Iris pigment epithelial cell (primary cell): ENCODE measurements at regions not wholly inside any gene's neighbourhood (a gene's known extent, or its start where the extent isn't known, plus 50 kb on each side); places are given as distances from the start of the nearest gene placed in this dataset.
"Not testable (repeated sequence)": the region's sequence is repeated elsewhere in the genome, so short reads cannot be mapped to it uniquely, and the experiment has no call there.

Experiments used
- DNase-seq: peaks from one replicate; pipeline ENCODE4 v3.0.0-alpha.2; 2011; ENCODE audit warnings: low read depth

DNA sequence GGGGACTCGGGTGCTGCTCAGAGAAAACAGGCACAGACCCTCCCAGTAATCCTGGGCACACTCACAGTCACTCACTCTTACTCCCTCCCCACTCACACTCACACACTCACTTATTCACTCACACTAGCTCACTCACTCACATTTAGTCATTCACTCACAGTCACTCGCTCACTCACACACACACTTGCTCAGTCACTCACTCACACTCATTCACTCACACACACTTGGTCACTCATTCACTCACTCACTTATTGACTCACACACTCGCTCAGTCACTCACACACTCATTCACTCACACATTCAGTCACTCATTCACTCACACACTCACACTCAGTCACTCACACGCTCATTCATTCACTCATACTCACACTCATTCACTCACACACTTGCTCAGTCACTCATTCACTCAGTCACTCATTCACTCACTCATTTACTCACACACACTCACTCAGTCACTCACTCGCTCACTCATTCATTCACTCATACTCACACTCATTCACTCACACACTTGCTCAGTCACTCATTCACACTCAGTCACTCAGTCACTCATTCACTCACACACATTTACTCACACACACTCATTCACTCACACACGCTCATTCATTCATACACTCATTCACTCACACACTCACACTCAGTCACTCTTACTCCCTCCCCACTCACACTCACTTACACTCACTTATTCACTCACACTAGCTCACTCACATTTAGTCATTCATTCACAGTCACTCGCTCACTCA is 164.2 kb upstream of the C1orf174 start:
- DNase-seq: no peak

GRCh38 chr1:4066860-4067599 is 167.0 kb upstream of the C1orf174 start:
- DNase-seq: no peak

GRCh38 chr1:4068076-4068475 is 168.0 kb upstream of the C1orf174 start:
- DNase-seq: no peak

GRCh38 chr1:4071653-4072052 is 171.6 kb upstream of the C1orf174 start:
- DNase-seq: no peak

GRCh38 chr1:4072481-4073153 is 172.5 kb upstream of the C1orf174 start:
- DNase-seq: no peak

DNA sequence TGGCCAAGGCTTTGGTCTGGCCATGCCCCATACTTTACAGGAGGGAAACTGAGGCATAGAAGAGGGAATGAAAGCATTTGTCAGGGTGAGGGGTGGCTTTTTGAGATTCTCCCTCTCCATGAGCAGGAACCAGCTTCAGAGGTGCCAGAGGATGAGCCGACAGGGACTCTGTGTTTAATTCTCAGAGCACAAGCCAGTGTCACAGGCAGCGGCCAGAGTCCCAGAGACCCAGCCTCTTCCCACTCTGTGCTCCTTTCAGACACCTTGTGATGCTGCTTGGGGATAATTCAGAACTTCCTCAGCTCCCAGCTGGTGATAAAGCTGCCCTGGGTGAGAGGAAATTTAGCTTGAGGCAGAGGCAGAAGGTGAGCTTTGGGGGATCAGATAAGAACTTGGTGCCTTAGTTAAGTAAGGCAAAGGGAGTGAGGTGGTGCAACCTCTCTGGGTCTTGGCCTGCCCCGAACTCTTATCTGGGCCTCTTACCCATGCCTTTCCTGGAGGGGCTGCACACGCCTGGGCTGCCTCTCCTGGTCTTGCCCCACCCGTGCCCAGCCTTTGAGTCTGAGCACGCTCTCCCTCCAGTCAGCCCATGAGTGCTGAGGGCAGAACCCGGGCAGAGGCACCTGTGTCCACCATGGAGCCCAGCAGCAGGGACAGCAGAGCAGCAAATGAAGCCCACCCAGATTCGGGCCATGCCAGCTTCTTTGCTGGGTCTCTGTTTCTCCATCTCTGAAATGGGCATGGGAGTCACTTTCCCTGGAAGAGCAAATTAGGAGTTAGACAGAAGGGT is 175.6 kb upstream of the C1orf174 start:
- no peak for DNase-seq

DNA sequence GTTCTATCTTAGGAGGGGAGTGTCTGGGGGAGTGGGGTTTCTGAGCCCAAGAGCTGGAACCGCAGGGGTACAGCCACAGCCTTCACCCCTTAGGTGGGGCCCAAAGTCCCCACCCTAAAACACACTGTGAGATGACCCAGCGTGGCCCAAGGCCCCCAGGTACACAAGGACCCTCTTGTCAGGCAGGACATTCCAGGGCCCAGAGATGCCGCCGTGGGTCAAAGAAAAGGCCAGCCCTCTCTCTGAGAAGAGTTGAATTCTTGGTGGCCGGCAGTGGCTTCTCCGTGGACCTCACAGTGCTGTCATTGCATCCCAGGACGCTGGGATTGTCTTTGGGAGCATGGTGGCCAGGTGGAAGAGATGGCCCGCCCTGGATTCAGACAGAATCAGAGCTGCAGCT is 176.3 kb upstream of the C1orf174 start:
- DNase-seq: no peak

DNA sequence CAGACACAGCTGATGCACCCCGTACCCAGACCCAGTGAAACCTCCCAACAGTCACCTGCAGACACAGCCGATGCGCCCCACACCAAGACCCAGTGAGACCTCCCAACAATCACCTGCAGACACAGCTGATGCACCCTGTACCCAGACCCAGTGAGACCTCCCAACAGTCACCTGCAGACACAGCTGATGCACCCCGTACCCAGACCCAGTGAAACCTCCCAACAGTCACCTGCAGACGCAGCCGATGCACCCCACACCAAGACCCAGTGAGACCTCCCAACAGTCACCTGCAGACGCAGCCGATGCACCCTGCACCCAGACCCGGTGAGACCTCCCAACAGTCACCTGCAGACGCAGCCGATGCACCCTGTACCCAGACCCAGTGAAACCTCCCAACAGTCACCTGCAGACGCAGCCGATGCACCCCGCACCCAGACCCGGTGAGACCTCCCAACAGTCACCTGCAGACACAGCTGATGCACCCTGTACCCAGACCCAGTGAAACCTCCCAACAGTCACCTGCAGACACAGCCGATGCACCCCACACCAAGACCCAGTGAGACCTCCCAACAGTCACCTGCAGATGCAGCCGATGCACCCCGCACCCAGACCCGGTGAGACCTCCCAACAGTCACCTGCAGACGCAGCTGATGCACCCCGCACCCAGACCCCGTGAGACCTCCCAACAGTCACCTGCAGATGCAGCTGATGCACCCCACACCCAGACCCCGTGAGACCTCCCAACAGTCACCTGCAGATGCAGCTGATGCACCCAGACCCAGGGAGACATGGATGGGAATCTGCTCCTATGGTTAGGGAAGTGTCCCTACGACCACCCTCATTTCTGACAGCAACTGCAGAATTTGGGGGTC is 178.3 kb upstream of the C1orf174 start:
- not testable (repeated sequence) for DNase-seq

DNA sequence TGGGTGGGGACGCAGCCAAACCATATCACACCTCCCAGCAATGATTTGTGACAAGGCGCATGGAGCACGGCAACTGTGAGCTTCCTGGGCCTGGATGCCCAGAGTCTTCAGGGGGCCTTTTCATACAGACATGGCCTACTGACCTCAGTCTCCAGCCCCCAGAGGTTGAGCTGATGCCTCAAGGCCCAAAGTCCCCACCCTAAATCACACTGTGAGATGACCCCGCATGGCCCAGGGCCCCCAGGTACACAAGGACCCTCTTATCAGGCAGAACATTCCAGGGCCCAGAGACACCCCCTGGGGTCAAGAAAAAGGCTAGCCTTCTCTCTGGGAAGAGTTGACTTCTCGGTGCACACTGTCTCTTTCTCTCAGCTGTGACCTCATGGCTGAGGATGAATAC is 179.7 kb upstream of the C1orf174 start:
- no peak for DNase-seq

- no peak for DNase-seq
These were observed 182.0 kb upstream of the C1orf174 start for GRCh38 chr1:4081806-4082711.

DNA sequence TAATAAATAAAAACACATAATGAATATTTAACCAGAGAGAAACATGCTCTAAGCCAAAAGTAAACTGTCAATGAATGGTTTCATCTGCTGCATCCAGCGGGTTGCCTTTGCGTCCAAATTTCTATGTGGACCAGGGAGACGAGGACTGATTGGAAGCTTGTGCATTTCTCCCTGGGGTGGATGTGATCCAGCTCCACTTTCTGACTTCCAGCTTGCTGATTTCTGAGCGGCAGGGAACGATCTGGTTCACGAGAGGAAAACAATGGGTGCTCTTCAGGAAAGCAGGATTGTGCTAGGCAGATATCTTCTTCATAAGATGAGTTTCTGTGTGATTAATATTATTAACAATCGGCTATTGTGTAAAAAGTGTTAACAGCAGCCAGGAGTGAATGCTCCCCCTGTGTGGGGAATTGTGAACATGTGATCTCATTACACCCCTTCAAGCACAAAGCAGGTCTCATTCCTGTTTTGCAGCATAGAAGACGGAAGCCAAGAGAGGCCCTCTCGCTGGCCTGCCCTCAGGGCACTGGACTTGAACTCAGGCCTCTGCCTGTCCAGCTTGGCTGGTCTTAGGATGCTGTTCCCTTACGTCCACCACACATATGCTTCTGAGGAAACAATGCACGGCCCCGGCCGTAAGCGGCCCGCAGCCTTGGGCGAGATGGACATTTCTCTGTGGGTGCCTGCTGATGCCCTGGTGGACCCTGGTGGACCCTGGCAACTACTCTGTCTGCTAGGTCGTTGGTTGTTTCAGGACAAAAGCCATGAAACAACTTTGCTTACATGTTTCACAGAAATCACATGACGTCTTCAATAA is 183.4 kb upstream of the C1orf174 start:
- no peak for DNase-seq

GRCh38 chr1:4084048-4084431 is 184.0 kb upstream of the C1orf174 start:
- DNase-seq: no peak

GRCh38 chr1:4084446-4084845 is 184.4 kb upstream of the C1orf174 start:
- no peak for DNase-seq

GRCh38 chr1:4084896-4085295 is 184.8 kb upstream of the C1orf174 start:
- DNase-seq: no peak

GRCh38 chr1:4085546-4085945 is 185.5 kb upstream of the C1orf174 start:
- no peak for DNase-seq

DNA sequence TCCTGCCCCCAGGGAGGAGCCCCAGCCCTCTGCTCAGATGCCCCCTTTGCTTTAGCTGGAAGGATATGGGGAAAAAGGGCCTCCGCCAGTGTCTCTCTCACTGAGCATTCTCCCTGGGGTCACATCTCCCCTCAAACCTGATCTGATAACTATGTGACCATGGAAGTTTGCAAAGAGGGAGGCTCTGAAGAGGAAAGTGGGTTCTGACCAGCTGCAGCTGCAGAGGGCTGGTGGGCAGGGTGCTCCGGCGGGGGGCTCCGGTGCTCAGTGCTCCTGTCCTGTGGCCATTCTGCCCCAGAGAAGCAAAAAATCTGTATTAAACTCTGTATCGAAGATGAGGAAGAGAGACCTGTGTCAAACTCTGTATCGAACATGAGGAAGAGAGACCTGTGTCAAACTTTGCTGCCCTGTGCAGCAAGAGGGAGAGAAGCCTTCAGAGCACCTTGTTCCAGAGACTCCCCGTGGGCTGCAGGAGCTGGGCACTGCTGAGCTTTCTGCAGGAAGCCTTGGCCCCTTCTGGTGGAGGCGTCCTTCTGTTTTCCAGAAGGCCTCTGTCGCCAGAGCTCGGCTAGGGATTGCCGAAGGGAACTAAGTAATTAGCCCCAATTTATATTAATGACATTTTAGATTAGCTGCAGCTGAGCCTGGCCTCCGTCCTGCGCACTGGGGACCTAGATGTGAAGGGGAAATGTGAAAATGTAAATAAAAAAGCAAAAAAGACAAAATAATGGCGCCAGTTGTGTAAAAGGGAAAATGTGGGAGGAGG is 186.2 kb upstream of the C1orf174 start:
- DNase-seq: no peak

DNA sequence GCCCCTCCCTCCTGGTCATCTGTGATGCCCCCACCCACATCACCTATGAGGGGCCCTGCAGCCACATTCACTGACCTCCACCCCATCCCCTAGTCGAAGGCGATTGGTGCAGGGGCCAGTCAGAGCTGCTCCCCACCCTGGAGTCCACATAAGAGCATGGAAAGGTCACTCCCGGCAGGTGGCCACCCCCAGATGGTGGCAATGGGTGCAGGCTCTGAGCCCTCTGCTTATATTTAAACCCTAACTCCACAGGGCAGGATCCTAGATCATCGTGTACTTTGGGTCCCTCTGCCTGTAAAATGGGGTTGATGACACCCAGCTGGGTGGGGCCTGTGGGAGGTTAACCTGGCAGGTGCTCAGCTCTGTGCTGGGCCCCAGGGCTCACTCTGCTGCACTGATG is 186.8 kb upstream of the C1orf174 start:
- DNase-seq: no peak

GRCh38 chr1:4087530-4088420 is 187.7 kb upstream of the C1orf174 start:
- no peak for DNase-seq
